Neural progenitor cell (in vitro differentiated cells): ENCODE measurements at regions not wholly inside any gene's neighbourhood (a gene's known extent, or its start where the extent isn't known, plus 50 kb on each side); places are given as distances from the start of the nearest gene placed in this dataset.

Experiments used
- EZH2phosphoT487 ChIP-seq: fragments of 200-600 bp; sonication (generic); IDR thresholded peaks from 2 replicates; pipeline ENCODE4 v1.6.1; 2017; ENCODE audit warnings: antibody characterized with exemption
- TF ChIP-seq, protein P1 (sequence below): fragments of 200-600 bp; sonication (generic); IDR thresholded peaks from 2 replicates; pipeline ENCODE4 v1.5.1; 2017; ENCODE audit warnings: antibody characterized with exemption, mild to moderate bottlenecking

DNA sequence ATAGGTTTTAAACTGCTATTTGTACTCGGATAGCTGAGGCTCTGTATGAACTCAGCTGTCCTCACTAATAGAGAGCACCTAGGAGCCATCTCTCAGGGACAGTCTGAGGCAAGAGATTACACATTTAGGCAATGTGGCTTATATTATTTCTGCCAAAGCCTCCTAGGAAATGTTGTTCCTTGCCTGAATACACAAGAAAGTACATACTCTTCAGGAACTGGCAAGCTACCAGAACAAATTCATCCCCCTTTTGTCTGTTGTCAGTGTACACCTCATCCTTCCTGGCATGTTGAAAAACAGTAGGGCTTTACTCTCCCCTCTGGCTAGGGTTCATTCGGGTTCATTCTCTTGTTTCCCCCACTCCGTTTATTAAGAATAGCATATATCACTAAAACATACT is 615.9 kb upstream of the FAT3 start:
- TF ChIP-seq, protein P1, sequence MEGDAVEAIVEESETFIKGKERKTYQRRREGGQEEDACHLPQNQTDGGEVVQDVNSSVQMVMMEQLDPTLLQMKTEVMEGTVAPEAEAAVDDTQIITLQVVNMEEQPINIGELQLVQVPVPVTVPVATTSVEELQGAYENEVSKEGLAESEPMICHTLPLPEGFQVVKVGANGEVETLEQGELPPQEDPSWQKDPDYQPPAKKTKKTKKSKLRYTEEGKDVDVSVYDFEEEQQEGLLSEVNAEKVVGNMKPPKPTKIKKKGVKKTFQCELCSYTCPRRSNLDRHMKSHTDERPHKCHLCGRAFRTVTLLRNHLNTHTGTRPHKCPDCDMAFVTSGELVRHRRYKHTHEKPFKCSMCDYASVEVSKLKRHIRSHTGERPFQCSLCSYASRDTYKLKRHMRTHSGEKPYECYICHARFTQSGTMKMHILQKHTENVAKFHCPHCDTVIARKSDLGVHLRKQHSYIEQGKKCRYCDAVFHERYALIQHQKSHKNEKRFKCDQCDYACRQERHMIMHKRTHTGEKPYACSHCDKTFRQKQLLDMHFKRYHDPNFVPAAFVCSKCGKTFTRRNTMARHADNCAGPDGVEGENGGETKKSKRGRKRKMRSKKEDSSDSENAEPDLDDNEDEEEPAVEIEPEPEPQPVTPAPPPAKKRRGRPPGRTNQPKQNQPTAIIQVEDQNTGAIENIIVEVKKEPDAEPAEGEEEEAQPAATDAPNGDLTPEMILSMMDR = no peak
- TF ChIP-seq EZH2phosphoT487 = no peak
